ENCODE measurements at regions not wholly inside any gene's neighbourhood (a gene's known extent, or its start where the extent isn't known, plus 50 kb on each side); places are given as distances from the start of the nearest gene placed in this dataset.

GRCh38 chr16:64459402-64459801 lies 662.5 kb downstream of the CDH11 start:
- no peak for DNase-seq (ENCODE audit: low spot score)

- peak; percentile 17 for DNase-seq (ENCODE audit: low spot score)
Measured at GRCh38 chr16:64455275-64455674, 666.6 kb downstream of the CDH11 start.

GRCh38 chr16:64453646-64454045 lies 668.2 kb downstream of the CDH11 start:
- DNase-seq (ENCODE audit: low spot score): no peak

- no peak for DNase-seq (ENCODE audit: low spot score)
Measured at GRCh38 chr16:64452446-64452845, 669.4 kb downstream of the CDH11 start.

- no peak for DNase-seq (ENCODE audit: low spot score)
Measured at GRCh38 chr16:64450177-64450576, 671.7 kb downstream of the CDH11 start.

GRCh38 chr16:64449506-64449905 lies 672.4 kb downstream of the CDH11 start:
- no peak for DNase-seq (ENCODE audit: low spot score)

GRCh38 chr16:64445649-64446048 lies 676.2 kb downstream of the CDH11 start:
- no peak for DNase-seq (ENCODE audit: low spot score)

GRCh38 chr16:64445245-64445644 lies 676.6 kb downstream of the CDH11 start:
- DNase-seq (ENCODE audit: low spot score): no peak

GRCh38 chr16:64440421-64440831 lies 681.4 kb downstream of the CDH11 start:
- no peak for DNase-seq (ENCODE audit: low spot score)

GRCh38 chr16:64440005-64440404 lies 681.9 kb downstream of the CDH11 start:
- DNase-seq (ENCODE audit: low spot score): no peak

- no peak for DNase-seq (ENCODE audit: low spot score)
Measured at GRCh38 chr16:64437706-64438324, 684.0 kb downstream of the CDH11 start.

GRCh38 chr16:64434526-64435069 lies 687.3 kb downstream of the CDH11 start:
- DNase-seq (ENCODE audit: low spot score): no peak

GRCh38 chr16:64428463-64429113 lies 693.3 kb downstream of the CDH11 start:
- no peak for DNase-seq (ENCODE audit: low spot score)

- DNase-seq (ENCODE audit: low spot score): no peak
Measured at GRCh38 chr16:64426131-64426666, 695.7 kb downstream of the CDH11 start.

GRCh38 chr16:64425381-64425780 lies 696.5 kb downstream of the CDH11 start:
- DNase-seq (ENCODE audit: low spot score): no peak

- no peak for DNase-seq (ENCODE audit: low spot score)
Measured at GRCh38 chr16:64422259-64422658, 699.6 kb downstream of the CDH11 start.

- no peak for DNase-seq (ENCODE audit: low spot score)
Measured at GRCh38 chr16:64421515-64421914, 700.3 kb downstream of the CDH11 start.

- no peak for DNase-seq (ENCODE audit: low spot score)
Measured at GRCh38 chr16:64419832-64420231, 702.0 kb downstream of the CDH11 start.

GRCh38 chr16:64417711-64418227 lies 704.1 kb downstream of the CDH11 start:
- no peak for DNase-seq (ENCODE audit: low spot score)

GRCh38 chr16:64416216-64417005 lies 705.5 kb downstream of the CDH11 start:
- DNase-seq (ENCODE audit: low spot score): peak; percentile 12

GRCh38 chr16:64412578-64413280 lies 709.1 kb downstream of the CDH11 start:
- no peak for DNase-seq (ENCODE audit: low spot score)

- no peak for DNase-seq (ENCODE audit: low spot score)
Measured at GRCh38 chr16:64410306-64410705, 711.6 kb downstream of the CDH11 start.
